B cell (primary cell): ENCODE measurements at regions not wholly inside any gene's neighbourhood (a gene's known extent, or its start where the extent isn't known, plus 50 kb on each side); places are given as distances from the start of the nearest gene placed in this dataset.

Experiments
- ATAC-seq: fragments of 200-7000 bp; cut with Tn5 transposase; one replicate; pipeline ENCODE4 v1.10.0; 2021; ENCODE audit warnings: low read depth, mild to moderate bottlenecking, moderate number of reproducible peaks, moderate library complexity
- CTCF ChIA-PET: fragments of 350-600 bp; sonication (Branson Sonifier 250); formaldehyde crosslinking; loops from one replicate; lab custom pipeline; 2021; ENCODE audit warnings: antibody characterized with exemption, inconsistent platforms; lab: Charles Lee
- POLR2A ChIA-PET: fragments of 350-600 bp; sonication (Branson Sonifier 250); formaldehyde crosslinking; loops from one replicate; lab custom pipeline; 2021; ENCODE audit warnings: antibody characterized with exemption; lab: Charles Lee
- DNase-seq: peaks from one replicate; pipeline ENCODE4 v3.0.0; 2013
- H2AFZ ChIP-seq: 2 replicates; pipeline ENCODE4 v1.6.1; 2012; ENCODE audit warnings: mild to moderate bottlenecking, low read depth, low read length; ENCODE audit not compliant: insufficient read depth, poor library complexity, severe bottlenecking
- H3K27ac ChIP-seq, 2 donors: 1 replicate in 1 of 2; 2 replicates in 1 of 2; pipeline ENCODE4 v1.5.1; 2012 to 2013; ENCODE audit warnings: low read length in 2 of 2, mild to moderate bottlenecking in 2 of 2, moderate library complexity in 1 of 2
- H3K27me3 ChIP-seq, 4 experiments: fragments of 200-600 bp in 1 of 4; sonication (generic) in 1 of 4; replicated peaks in 1 of 4; 1 replicate in 2 of 4; 2 replicates in 2 of 4; pipeline versions ENCODE4 v1.6.1 to v1.7.0; 2013 to 2016; ENCODE audit warnings: low read length in 3 of 4, mild to moderate bottlenecking in 2 of 4, mixed read lengths in 1 of 4, moderate library complexity in 1 of 4; ENCODE audit not compliant: insufficient read depth in 4 of 4, control insufficient read depth in 3 of 4; ENCODE audit errors: control extremely low read depth in 1 of 4
- H3K36me3 ChIP-seq, 2 experiments: replicated peaks in 1 of 2; 1 replicate in 1 of 2; 2 replicates in 1 of 2; pipeline versions ENCODE4 v1.6.1 to v1.7.1; 2013; ENCODE audit warnings: low read length in 1 of 2; ENCODE audit not compliant: insufficient read depth in 2 of 2, control insufficient read depth in 1 of 2; ENCODE audit errors: control extremely low read depth in 1 of 2, extremely low read depth in 1 of 2
- H3K4me1 ChIP-seq, 2 donors: fragments of 200-600 bp in 1 of 2; sonication (generic) in 1 of 2; 1 replicate in 1 of 2; 2 replicates in 1 of 2; pipeline versions ENCODE4 v1.5.1 to v1.6.1; 2013 to 2017; ENCODE audit warnings: low read length in 2 of 2; ENCODE audit not compliant: control insufficient read depth in 2 of 2, insufficient read depth in 2 of 2
- H3K4me2 ChIP-seq: replicated peaks from 2 replicates; pipeline ENCODE3; 2012; ENCODE audit warnings: mild to moderate bottlenecking, low read depth, low read length; ENCODE audit not compliant: poor library complexity, severe bottlenecking
- H3K4me3 ChIP-seq, 5 experiments: fragments of 200-600 bp in 1 of 5; sonication (generic) in 1 of 5; 1 replicate in 3 of 5; 2 replicates in 2 of 5; pipeline versions ENCODE4 v1.5.1 to v1.7.0; 2011 to 2016; ENCODE audit warnings: low read length in 4 of 5, mild to moderate bottlenecking in 4 of 5, low read depth in 2 of 5, control low read depth in 1 of 5, moderate library complexity in 1 of 5; ENCODE audit not compliant: insufficient read depth in 1 of 5; ENCODE audit errors: control extremely low read depth in 1 of 5, extremely low read depth in 1 of 5
- H3K79me2 ChIP-seq: fragments of 200-600 bp; sonication (generic); one replicate; pipeline ENCODE4 v1.6.0; 2016; ENCODE audit warnings: low read length; ENCODE audit not compliant: control insufficient read depth, insufficient read depth
- H3K9ac ChIP-seq: fragments of 200-600 bp; sonication (generic); 2 replicates; pipeline ENCODE4 v1.6.1; 2017; ENCODE audit warnings: mild to moderate bottlenecking, low read length, moderate library complexity
- H3K9me3 ChIP-seq, 3 donors: one replicate each; pipeline versions ENCODE4 v1.6.1 to v1.7.1; 2013; ENCODE audit warnings: low read length in 2 of 3; ENCODE audit not compliant: control insufficient read depth in 2 of 3, insufficient read depth in 1 of 3; ENCODE audit errors: control extremely low read depth in 1 of 3
- H4K20me1 ChIP-seq: 2 replicates; pipeline ENCODE4 v1.6.0; 2012; ENCODE audit warnings: mild to moderate bottlenecking, low read length; ENCODE audit not compliant: insufficient read depth, control insufficient read depth, poor library complexity, severe bottlenecking
- H3K27ac Mint-ChIP-seq: one replicate; pipeline ENCODE4 v1.8.0; 2021; ENCODE audit warnings: mixed read lengths
- H3K27me3 Mint-ChIP-seq: one replicate; pipeline ENCODE4 v1.8.0; 2021; ENCODE audit warnings: mixed read lengths
- H3K4me1 Mint-ChIP-seq: one replicate; pipeline ENCODE4 v1.8.0; 2021; ENCODE audit warnings: mixed read lengths
- H3K4me3 Mint-ChIP-seq: one replicate; pipeline ENCODE4 v1.8.0; 2021; ENCODE audit warnings: mixed read lengths
- H3K9me3 Mint-ChIP-seq: one replicate; pipeline ENCODE4 v1.8.0; 2022; ENCODE audit warnings: mixed read lengths; ENCODE audit not compliant: insufficient read depth
- EZH2 ChIP-seq: IDR thresholded peaks from 2 replicates; pipeline ENCODE4 v1.6.1; 2012; ENCODE audit warnings: borderline replicate concordance, low read depth, mild to moderate bottlenecking, moderate library complexity, low read length; ENCODE audit not compliant: insufficient read depth, poor library complexity, severe bottlenecking
- WGBS: methylation state at CpG from one replicate; pipeline ENCODE4 v1.1.5; 2013; ENCODE audit warnings: missing lambda C conversion rate; ENCODE audit not compliant: insufficient coverage; 5-methylcytosine and 5-hydroxymethylcytosine counted together
- intact Hi-C: fragments of 100-400 bp; cut with micrococcal nuclease; formaldehyde crosslinking; loops from one replicate; pipeline ENCODE4 v1.10.0; 2022
- TF ChIP-seq, protein P1 (sequence below): fragments of 200-600 bp; IDR thresholded peaks from one replicate; pipeline ENCODE4 v1.8.0; 2022; ENCODE audit warnings: antibody characterized with exemption, mild to moderate bottlenecking

DNA sequence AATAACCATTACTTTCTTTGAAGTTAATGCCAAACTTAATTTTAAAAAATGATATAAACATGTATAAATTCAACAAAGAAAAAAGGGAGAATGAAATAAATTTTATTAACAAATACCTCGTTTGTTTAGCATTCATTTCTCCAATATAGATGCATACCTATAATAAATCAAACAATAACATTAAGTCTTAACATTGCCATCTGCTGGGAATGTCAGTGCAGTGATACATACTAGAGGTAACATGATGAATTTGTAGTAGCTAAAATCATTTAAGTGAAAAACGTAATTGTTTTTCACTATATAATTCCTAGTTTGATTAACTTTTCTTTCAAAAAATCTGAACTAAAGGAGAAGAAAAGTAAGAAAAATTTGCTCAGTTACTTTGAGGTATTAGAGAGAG, 340.2 kb upstream of the CBLB start:
- Mint-ChIP-seq H3K27ac (no peak overlapping the region), H3K4me1 (peaks cover 30% of the 10 kb centered on the region), H3K27me3 (no peaks in the 10 kb centered on the region), H3K4me3 (no peak overlapping the region), H3K9me3 (peaks cover 5% of the 10 kb centered on the region)
- WGBS = no CpG with 5 or more reads among the region's 2 CpGs
- TF ChIP-seq EZH2 = no peak
- TF ChIP-seq, protein P1, sequence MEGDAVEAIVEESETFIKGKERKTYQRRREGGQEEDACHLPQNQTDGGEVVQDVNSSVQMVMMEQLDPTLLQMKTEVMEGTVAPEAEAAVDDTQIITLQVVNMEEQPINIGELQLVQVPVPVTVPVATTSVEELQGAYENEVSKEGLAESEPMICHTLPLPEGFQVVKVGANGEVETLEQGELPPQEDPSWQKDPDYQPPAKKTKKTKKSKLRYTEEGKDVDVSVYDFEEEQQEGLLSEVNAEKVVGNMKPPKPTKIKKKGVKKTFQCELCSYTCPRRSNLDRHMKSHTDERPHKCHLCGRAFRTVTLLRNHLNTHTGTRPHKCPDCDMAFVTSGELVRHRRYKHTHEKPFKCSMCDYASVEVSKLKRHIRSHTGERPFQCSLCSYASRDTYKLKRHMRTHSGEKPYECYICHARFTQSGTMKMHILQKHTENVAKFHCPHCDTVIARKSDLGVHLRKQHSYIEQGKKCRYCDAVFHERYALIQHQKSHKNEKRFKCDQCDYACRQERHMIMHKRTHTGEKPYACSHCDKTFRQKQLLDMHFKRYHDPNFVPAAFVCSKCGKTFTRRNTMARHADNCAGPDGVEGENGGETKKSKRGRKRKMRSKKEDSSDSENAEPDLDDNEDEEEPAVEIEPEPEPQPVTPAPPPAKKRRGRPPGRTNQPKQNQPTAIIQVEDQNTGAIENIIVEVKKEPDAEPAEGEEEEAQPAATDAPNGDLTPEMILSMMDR = no peak
- Histone ChIP-seq H3K27ac (no peak overlapping the region), H2AFZ (no peak overlapping the region), H3K79me2 (no peaks in the 10 kb centered on the region), H3K4me1 (peaks cover 17 to 26% of the 10 kb centered on the region in 2 donors), H3K4me3 (no peak overlapping the region), H3K36me3 (no peaks in the 10 kb centered on the region), H3K9me3 (peaks cover 0 to 8% (median 0%) of the 10 kb centered on the region in 3 donors), H3K9ac (no peak overlapping the region), H3K27me3 (no peaks in the 10 kb centered on the region), H4K20me1 (no peaks in the 10 kb centered on the region), H3K4me2 (no peak overlapping the region)
- DNase-seq (no peak), ATAC-seq (no peak)
- ChIA-PET POLR2A (no interaction called here), CTCF (interaction anchor here (0.8 kb wide), 1 partner anchor 526 kb away, joined by 3 read pairs; no protein-coding TSS in a partner anchor)
- intact Hi-C loops = loop anchor here (5.0 to 10.0 kb wide), 2 partner anchors 46 to 522 kb away; no protein-coding TSS in a partner anchor

DNA sequence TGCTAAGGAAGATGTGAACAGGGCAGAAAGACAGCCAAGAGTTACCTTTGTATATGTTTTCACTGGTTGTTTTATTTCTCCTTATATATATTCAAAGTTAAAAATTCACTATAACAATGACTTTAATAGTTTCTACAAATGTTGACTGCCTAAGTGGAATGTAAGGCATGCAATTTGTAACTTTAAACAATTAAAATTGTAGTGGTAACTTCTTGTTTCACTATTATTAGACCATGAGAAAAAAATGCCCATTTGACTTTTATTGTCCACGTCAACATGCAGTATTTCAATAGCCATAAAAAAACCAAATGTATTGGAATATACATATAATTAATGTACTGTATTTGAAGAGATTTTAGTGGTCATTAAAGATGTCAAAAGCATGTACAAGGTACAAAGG, 340.7 kb upstream of the CBLB start:
- H3K9me3 Mint-ChIP-seq = peaks cover 3% of the 10 kb centered on the region
- no peak overlapping the region for H3K27ac ChIP-seq
- H3K4me1 Mint-ChIP-seq = peaks cover 30% of the 10 kb centered on the region
- H3K9ac ChIP-seq = no peak overlapping the region
- peaks cover 22 to 27% of the 10 kb centered on the region in 2 donors for H3K4me1 ChIP-seq
- H3K27me3 Mint-ChIP-seq = no peaks in the 10 kb centered on the region
- H3K36me3 ChIP-seq = no peaks in the 10 kb centered on the region
- H3K79me2 ChIP-seq = no peaks in the 10 kb centered on the region
- no peak overlapping the region for H2AFZ ChIP-seq
- H4K20me1 ChIP-seq = no peaks in the 10 kb centered on the region
- intact Hi-C loops = loop anchor here (5.0 to 10.0 kb wide), 2 partner anchors 45 to 522 kb away; no protein-coding TSS in a partner anchor
- no peak for DNase-seq
- no peak overlapping the region for H3K4me3 ChIP-seq
- H3K4me3 Mint-ChIP-seq = no peak overlapping the region
- no peak overlapping the region for H3K27ac Mint-ChIP-seq
- CTCF ChIA-PET = interaction anchor here (0.8 kb wide), 1 partner anchor 526 kb away, joined by 3 read pairs; no protein-coding TSS in a partner anchor
- ATAC-seq = no peak
- POLR2A ChIA-PET = no interaction called here
- no peaks in the 10 kb centered on the region for H3K27me3 ChIP-seq
- H3K4me2 ChIP-seq = no peak overlapping the region
- no CpG with 5 or more reads among the region's 1 CpG for WGBS
- no peak for TF ChIP-seq EZH2
- TF ChIP-seq, protein P1 = no peak
- peaks cover 0 to 7% (median 0%) of the 10 kb centered on the region in 3 donors for H3K9me3 ChIP-seq
